ENCODE measurements at regions not wholly inside any gene's neighbourhood (a gene's known extent, or its start where the extent isn't known, plus 50 kb on each side); places are given as distances from the start of the nearest gene placed in this dataset.

GRCh38 chr2:150781142-150781541, 293.7 kb upstream of the RND3 start:
- no peak for TF ChIP-seq CTCF (IDR thresholded peaks at IDR 0.05; ENCODE audit: low read depth, low read length, poor library complexity, severe bottlenecking)
- no peak for TF ChIP-seq EZH2phosphoT487 (IDR thresholded peaks at IDR 0.05; ENCODE audit: borderline replicate concordance, low read length)

Data from DOHH2 (cell line).